SU-DHL-6 (cell line): ENCODE measurements at regions not wholly inside any gene's neighbourhood (a gene's known extent, or its start where the extent isn't known, plus 50 kb on each side); places are given as distances from the start of the nearest gene placed in this dataset.

Source experiments
- H2AFZ ChIP-seq: fragments of 200-600 bp; sonication (generic); 2 replicates; pipeline ENCODE4 v1.6.1; 2014; ENCODE audit warnings: low read depth, mild to moderate bottlenecking, moderate library complexity, mixed read lengths, antibody characterized with exemption, low read length; ENCODE audit not compliant: severe bottlenecking
- H3F3A ChIP-seq: fragments of 200-600 bp; shearing (Covaris generic); 2 replicates; pipeline ENCODE4 v1.6.0; 2016; ENCODE audit warnings: antibody characterized with exemption, mild to moderate bottlenecking; ENCODE audit not compliant: insufficient read depth
- H3K27ac ChIP-seq: fragments of 200-600 bp; sonication (generic); 2 replicates; pipeline ENCODE4 v1.5.1; 2016; ENCODE audit warnings: low read depth, mild to moderate bottlenecking, low read length, moderate library complexity, mixed read lengths
- H3K27me3 ChIP-seq: fragments of 200-600 bp; sonication (generic), shearing (Covaris generic); 2 replicates; pipeline ENCODE4 v1.6.0; 2014; ENCODE audit warnings: mild to moderate bottlenecking, low read length
- H3K36me3 ChIP-seq: fragments of 200-600 bp; sonication (generic); 2 replicates; pipeline ENCODE4 v1.6.1; 2014; ENCODE audit warnings: mild to moderate bottlenecking, low read length, mixed read lengths
- H3K4me2 ChIP-seq: fragments of 300-600, 200-600 bp; shearing (Covaris generic), sonication (generic); 2 replicates; pipeline ENCODE4 v1.6.0; 2014; ENCODE audit warnings: low read length, low read depth, mild to moderate bottlenecking; ENCODE audit not compliant: poor library complexity, severe bottlenecking
- H3K4me3 ChIP-seq: fragments of 200-600 bp; sonication (generic); 2 replicates; pipeline ENCODE4 v1.5.1; 2014; ENCODE audit warnings: antibody characterized with exemption, low read length, mild to moderate bottlenecking, mixed read lengths; ENCODE audit not compliant: insufficient read depth, poor library complexity, severe bottlenecking
- H3K79me2 ChIP-seq: fragments of 200-600 bp; sonication (generic); 2 replicates; pipeline ENCODE4 v1.6.1; 2014; ENCODE audit warnings: mild to moderate bottlenecking, low read length, moderate library complexity; ENCODE audit not compliant: insufficient read depth
- H3K9ac ChIP-seq: fragments of 200-600 bp; sonication (generic); 2 replicates; pipeline ENCODE4 v1.7.0; 2014; ENCODE audit warnings: mild to moderate bottlenecking, low read length
- H3K9me2 ChIP-seq: fragments of 200-600 bp; sonication (generic); replicated peaks from 2 replicates; pipeline ENCODE4 v1.6.1; 2014; ENCODE audit warnings: low read length; ENCODE audit not compliant: insufficient read depth
- H3K9me3 ChIP-seq: fragments of 200-600 bp; sonication (generic); 2 replicates; pipeline ENCODE4 v1.6.1; 2014; ENCODE audit warnings: low read length, mixed read lengths; ENCODE audit not compliant: insufficient read depth
- H4K20me1 ChIP-seq: fragments of 200-600 bp; sonication (generic); 2 replicates; pipeline ENCODE4 v1.6.1; 2014; ENCODE audit warnings: low read depth, mild to moderate bottlenecking, antibody characterized with exemption, low read length, moderate library complexity, mixed read lengths
- CTCF ChIP-seq: fragments of 200-600 bp; sonication (generic); IDR thresholded peaks from one replicate; pipeline ENCODE4 v1.5.1; 2017; ENCODE audit warnings: antibody characterized with exemption, mild to moderate bottlenecking, low read length, moderate library complexity; ENCODE audit not compliant: insufficient read depth, poor library complexity, severe bottlenecking
- EZH2phosphoT487 ChIP-seq: fragments of 200-600 bp; sonication (generic), shearing (Covaris generic); conservative IDR thresholded peaks from 2 replicates; pipeline ENCODE4 v1.6.1; 2018; ENCODE audit warnings: mild to moderate bottlenecking, antibody characterized with exemption, low read length, moderate library complexity, mixed read lengths

DNA sequence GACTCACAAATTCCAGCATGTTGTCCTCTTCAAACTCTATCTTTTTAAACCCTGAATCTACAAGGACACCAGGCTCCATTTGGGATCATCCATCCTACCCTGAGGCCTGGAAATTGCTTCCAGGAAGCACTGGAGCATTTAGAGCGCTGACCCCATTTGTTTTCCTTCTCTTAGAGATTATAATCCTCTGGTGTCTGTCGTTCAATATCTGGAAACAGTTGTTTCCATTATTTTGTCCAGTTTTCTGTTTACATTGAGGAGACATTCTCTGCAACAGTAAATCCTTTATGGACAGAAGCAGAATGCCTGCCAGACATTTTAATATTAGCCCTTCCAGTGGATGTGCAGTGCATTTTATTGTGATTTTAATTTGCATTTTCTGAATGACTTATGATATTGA is 119.4 kb upstream of the MEOX2 start:
- Histone ChIP-seq H3F3A (no peaks in the 10 kb centered on the region), H3K4me2 (no peak overlapping the region), H3K79me2 (no peaks in the 10 kb centered on the region), H2AFZ (no peak overlapping the region), H3K27ac (no peak overlapping the region), H3K27me3 (no peaks in the 10 kb centered on the region), H3K9ac (no peak overlapping the region), H3K9me3 (no peaks in the 10 kb centered on the region), H3K9me2 (0 out of 2 replicates have a peak, but pooled peaks cover 3% of the 10 kb centered on the region), H3K36me3 (no peaks in the 10 kb centered on the region), H3K4me3 (no peak overlapping the region), H4K20me1 (no peaks in the 10 kb centered on the region)
- no peak for TF ChIP-seq EZH2phosphoT487
- no peak for TF ChIP-seq CTCF

DNA sequence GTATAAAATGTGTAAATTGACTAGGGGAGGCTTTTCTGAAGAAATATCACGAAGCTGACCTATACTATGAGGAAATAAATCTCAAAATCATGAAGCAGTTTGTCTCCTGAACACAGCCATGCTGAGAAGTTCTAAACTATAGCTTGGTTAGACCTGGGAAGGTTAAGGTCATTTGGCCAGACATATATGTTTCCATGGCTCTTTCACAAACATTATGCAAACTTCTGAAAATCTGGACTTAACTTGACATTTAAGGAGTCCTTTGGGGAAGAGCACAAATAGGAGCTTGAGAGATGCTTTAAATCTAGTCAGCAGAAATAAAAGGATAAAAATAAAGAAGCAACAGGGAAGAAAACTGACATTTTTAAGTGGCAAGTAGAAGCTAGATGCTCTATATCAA is 115.9 kb upstream of the MEOX2 start:
- H3K4me2 ChIP-seq = no peak overlapping the region
- no peaks in the 10 kb centered on the region for H3K36me3 ChIP-seq
- no peak overlapping the region for H2AFZ ChIP-seq
- no peaks in the 10 kb centered on the region for H3K79me2 ChIP-seq
- H3K9ac ChIP-seq = no peak overlapping the region
- no peak overlapping the region for H3K27ac ChIP-seq
- H4K20me1 ChIP-seq = no peaks in the 10 kb centered on the region
- H3K27me3 ChIP-seq = no peaks in the 10 kb centered on the region
- H3K4me3 ChIP-seq = no peak overlapping the region
- TF ChIP-seq EZH2phosphoT487 (no peak), CTCF (no peak)
- H3K9me3 ChIP-seq = no peaks in the 10 kb centered on the region
- 0 out of 2 replicates have a peak, but pooled peaks cover 3% of the 10 kb centered on the region for H3K9me2 ChIP-seq
- no peaks in the 10 kb centered on the region for H3F3A ChIP-seq

DNA sequence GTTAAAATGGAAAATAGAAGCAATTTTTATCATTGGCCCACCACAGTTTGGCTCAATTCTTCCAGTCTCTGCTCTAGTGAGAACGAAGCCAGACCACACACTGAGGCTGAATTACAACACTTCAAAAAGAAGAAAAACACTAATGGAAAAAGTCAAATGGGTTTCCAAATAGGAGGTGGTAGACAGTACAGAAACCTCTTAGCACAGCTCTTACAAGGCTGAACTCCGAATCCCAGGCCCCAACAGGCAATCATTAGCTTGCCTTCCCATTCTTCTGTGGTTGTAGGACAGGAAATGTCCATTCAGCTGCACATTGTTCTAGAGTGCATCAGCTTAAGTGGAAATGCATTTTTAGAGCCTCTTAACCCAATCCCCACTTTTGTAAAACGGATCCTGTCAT is 115.1 kb upstream of the MEOX2 start:
- H3K4me3 ChIP-seq = no peak overlapping the region
- H3K27me3 ChIP-seq = no peaks in the 10 kb centered on the region
- no peaks in the 10 kb centered on the region for H3F3A ChIP-seq
- H3K9ac ChIP-seq = no peak overlapping the region
- TF ChIP-seq EZH2phosphoT487 (no peak), CTCF (no peak)
- H3K4me2 ChIP-seq = no peak overlapping the region
- no peak overlapping the region for H2AFZ ChIP-seq
- H4K20me1 ChIP-seq = no peaks in the 10 kb centered on the region
- no peaks in the 10 kb centered on the region for H3K36me3 ChIP-seq
- H3K9me3 ChIP-seq = no peaks in the 10 kb centered on the region
- H3K79me2 ChIP-seq = no peaks in the 10 kb centered on the region
- H3K27ac ChIP-seq = no peak overlapping the region
- 0 out of 2 replicates have a peak, but pooled peaks cover 3% of the 10 kb centered on the region for H3K9me2 ChIP-seq
